ENCODE measurements at regions not wholly inside any gene's neighbourhood (a gene's known extent, or its start where the extent isn't known, plus 50 kb on each side); places are given as distances from the start of the nearest gene placed in this dataset.

DNA sequence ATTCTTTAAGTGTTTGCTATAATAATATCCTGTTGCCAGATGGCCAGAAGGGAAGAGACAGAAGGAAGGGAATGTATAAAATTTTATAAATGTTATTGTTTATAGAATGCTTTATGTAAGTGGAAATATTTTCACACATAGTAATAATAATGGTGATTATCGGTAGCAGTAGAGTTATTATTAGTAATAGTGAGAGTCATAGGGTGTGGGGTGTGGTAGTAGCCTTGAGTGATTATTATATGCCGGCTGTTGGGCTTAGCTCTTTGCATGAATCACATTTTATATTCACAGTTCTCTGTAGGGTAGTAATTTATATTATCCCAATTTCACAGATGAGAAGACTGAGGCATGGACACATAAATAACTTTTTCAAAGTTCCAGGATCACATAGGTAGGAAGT is 391.4 kb downstream of the C12orf75 start:
- Histone ChIP-seq H3K9me3 (ENCODE audit: control insufficient read depth in 1 of 2, insufficient read depth in 1 of 2, low read depth in 1 of 2, low read length in 2 of 2) (no peaks in the 10 kb centered on the region), H3K27ac (ENCODE audit: low read depth, low read length) (no peak overlapping the region), H3K4me3 (replicated peaks in 1 of 2; ENCODE audit: low read depth in 1 of 2, low read length in 2 of 2) (no peak overlapping the region), H4K20me1 (ENCODE audit: insufficient read depth) (no peaks in the 10 kb centered on the region), H2AFZ (ENCODE audit: low read depth, low read length, poor library complexity, severe bottlenecking) (no peak overlapping the region), H3K9me2 (ENCODE audit: insufficient read depth) (no peaks in the 10 kb centered on the region), H3K36me3 (ENCODE audit: control insufficient read depth in 1 of 2, insufficient read depth in 2 of 2, low read length in 2 of 2) (no peaks in the 10 kb centered on the region), H3K4me1 (ENCODE audit: control insufficient read depth in 1 of 2, insufficient read depth in 2 of 2, low read length in 2 of 2) (no peaks in the 10 kb centered on the region), H3K9ac (ENCODE audit: low read length) (no peak overlapping the region), H3K27me3 (ENCODE audit: insufficient read depth, low read length) (peaks cover 29% of the 10 kb centered on the region), H3K79me2 (ENCODE audit: insufficient read depth, low read length) (no peaks in the 10 kb centered on the region), H3K4me2 (ENCODE audit: low read length) (no peak overlapping the region)
- ChIA-PET RAD21 (ENCODE audit: low non-redundant PET in 1 of 2, low total read pairs in 2 of 2, uncharacterized antibody in 2 of 2, unreplicated experiment in 2 of 2) (no interaction called here), CTCF (no interaction called here), POLR2A (no interaction called here)
- DNase-seq (ENCODE audit: low read depth, low spot score) = no peak
- intact Hi-C loops (cut with micrococcal nuclease) = no loop called here
- no peak for ATAC-seq
- TF ChIP-seq SIN3A (IDR thresholded peaks at IDR 0.05; ENCODE audit: low read depth) (no peak), TCF7L2 (IDR thresholded peaks at IDR 0.05; ENCODE audit: borderline replicate concordance, extremely low read depth, insufficient read depth, insufficient read length) (no peak), CBX3 (IDR thresholded peaks at IDR 0.05; ENCODE audit: low read depth) (no peak), SP1 (IDR thresholded peaks at IDR 0.05; ENCODE audit: low read depth) (no peak), CEBPB (IDR thresholded peaks at IDR 0.05; ENCODE audit: low read depth) (no peak), FOSL1 (IDR thresholded peaks at IDR 0.05; ENCODE audit: low read depth) (no peak), ZNF274 (IDR thresholded peaks at IDR 0.05; ENCODE audit: low read depth, low read length) (no peak), POLR2A (IDR thresholded peaks at IDR 0.05; ENCODE audit: borderline replicate concordance, extremely low read depth, insufficient read depth, insufficient read length) (no peak), POLR2AphosphoS5 (IDR thresholded peaks at IDR 0.05; ENCODE audit: low read depth, low read length) (no peak), ZBTB33 (IDR thresholded peaks at IDR 0.05; ENCODE audit: extremely low read depth, insufficient replicate concordance, low read length) (no peak), ELF1 (IDR thresholded peaks at IDR 0.05; ENCODE audit: borderline replicate concordance, low read depth) (no peak), REST (IDR thresholded peaks at IDR 0.05; ENCODE audit: low read depth) (no peak), RAD21 (IDR thresholded peaks at IDR 0.05; ENCODE audit: low read depth) (no peak), EGR1 (IDR thresholded peaks at IDR 0.05; ENCODE audit: low read depth) (no peak), EZH2 (IDR thresholded peaks at IDR 0.05) (no peak), YY1 (IDR thresholded peaks at IDR 0.05; ENCODE audit: extremely low read depth, insufficient replicate concordance, low read depth, low read length) (no peak), JUND (IDR thresholded peaks at IDR 0.05) (no peak)
- TF ChIP-seq, protein P1, sequence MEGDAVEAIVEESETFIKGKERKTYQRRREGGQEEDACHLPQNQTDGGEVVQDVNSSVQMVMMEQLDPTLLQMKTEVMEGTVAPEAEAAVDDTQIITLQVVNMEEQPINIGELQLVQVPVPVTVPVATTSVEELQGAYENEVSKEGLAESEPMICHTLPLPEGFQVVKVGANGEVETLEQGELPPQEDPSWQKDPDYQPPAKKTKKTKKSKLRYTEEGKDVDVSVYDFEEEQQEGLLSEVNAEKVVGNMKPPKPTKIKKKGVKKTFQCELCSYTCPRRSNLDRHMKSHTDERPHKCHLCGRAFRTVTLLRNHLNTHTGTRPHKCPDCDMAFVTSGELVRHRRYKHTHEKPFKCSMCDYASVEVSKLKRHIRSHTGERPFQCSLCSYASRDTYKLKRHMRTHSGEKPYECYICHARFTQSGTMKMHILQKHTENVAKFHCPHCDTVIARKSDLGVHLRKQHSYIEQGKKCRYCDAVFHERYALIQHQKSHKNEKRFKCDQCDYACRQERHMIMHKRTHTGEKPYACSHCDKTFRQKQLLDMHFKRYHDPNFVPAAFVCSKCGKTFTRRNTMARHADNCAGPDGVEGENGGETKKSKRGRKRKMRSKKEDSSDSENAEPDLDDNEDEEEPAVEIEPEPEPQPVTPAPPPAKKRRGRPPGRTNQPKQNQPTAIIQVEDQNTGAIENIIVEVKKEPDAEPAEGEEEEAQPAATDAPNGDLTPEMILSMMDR (IDR thresholded peaks at IDR 0.05 in 2 of 3, conservative IDR thresholded peaks at IDR 0.05 in 1 of 3; ENCODE audit: borderline replicate concordance in 1 of 3, insufficient read depth in 1 of 3, low read depth in 2 of 3, low read length in 2 of 3) = no peak
- TF ChIP-seq, protein P2, sequence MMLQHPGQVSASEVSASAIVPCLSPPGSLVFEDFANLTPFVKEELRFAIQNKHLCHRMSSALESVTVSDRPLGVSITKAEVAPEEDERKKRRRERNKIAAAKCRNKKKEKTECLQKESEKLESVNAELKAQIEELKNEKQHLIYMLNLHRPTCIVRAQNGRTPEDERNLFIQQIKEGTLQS (IDR thresholded peaks at IDR 0.05) = no peak
- no TSS peak for BruUV-seq (replicated peaks)
